Upper lobe of left lung (tissue), 6 donors: ENCODE measurements at regions not wholly inside any gene's neighbourhood (a gene's known extent, or its start where the extent isn't known, plus 50 kb on each side); places are given as distances from the start of the nearest gene placed in this dataset.

Experiments used
- ATAC-seq, 2 donors: fragments of 200-7000 bp; cut with Tn5 transposase; one replicate each; pipeline ENCODE4 v1.9.1; 2022; ENCODE audit warnings: mild to moderate bottlenecking in 2 of 2, moderate library complexity in 2 of 2; ENCODE audit not compliant: low FRiP score in 2 of 2
- DNase-seq, 2 donors: peaks; one replicate each; pipeline ENCODE4 v3.0.0-alpha.2; 2019 to 2020
- H3K27ac ChIP-seq, 4 donors: fragments of 200-600 bp; sonication (generic); one replicate each; pipeline ENCODE4 v1.5.1; 2016 to 2019
- H3K27me3 ChIP-seq, 4 donors: fragments of 200-600 bp; sonication (generic); one replicate each; pipeline ENCODE4 v1.5.1; 2017 to 2019
- H3K36me3 ChIP-seq, 4 donors: fragments of 200-600 bp; sonication (generic); one replicate each; pipeline ENCODE4 v1.5.1; 2016 to 2019
- H3K4me1 ChIP-seq, 4 donors: fragments of 200-600 bp; sonication (generic); one replicate each; pipeline ENCODE4 v1.5.1; 2018 to 2019
- H3K4me3 ChIP-seq, 4 donors: fragments of 200-600 bp; sonication (generic); one replicate each; pipeline ENCODE4 v1.5.1; 2017 to 2019; ENCODE audit warnings: mild to moderate bottlenecking in 2 of 4, moderate library complexity in 1 of 4
- H3K9me3 ChIP-seq, 4 donors: fragments of 200-600 bp; sonication (generic); one replicate each; pipeline ENCODE4 v1.5.1; 2018 to 2019
- CTCF ChIP-seq, 6 experiments: fragments of 450-650 bp in 4 of 6; fragments of 200-600 bp in 2 of 6; sonication (generic) in 2 of 6; IDR thresholded peaks; one replicate each; pipeline ENCODE4 v1.5.1; 2016 to 2019; ENCODE audit warnings: antibody characterized with exemption in 6 of 6
- EP300 ChIP-seq, 4 donors: sonication (generic); formaldehyde crosslinking; IDR thresholded peaks; one replicate each; pipeline ENCODE4 v1.5.1; 2017; ENCODE audit warnings: antibody characterized with exemption in 4 of 4, control low read depth in 2 of 4
- POLR2A ChIP-seq, 4 donors: fragments of 450-650 bp; IDR thresholded peaks; one replicate each; pipeline ENCODE4 v1.5.1; 2016 to 2017; ENCODE audit warnings: antibody characterized with exemption in 4 of 4, mild to moderate bottlenecking in 2 of 4
- POLR2AphosphoS5 ChIP-seq, 2 donors: sonication (generic); formaldehyde crosslinking; IDR thresholded peaks; one replicate each; pipeline ENCODE4 v1.5.1; 2017; ENCODE audit warnings: antibody characterized with exemption in 2 of 2
- WGBS, 2 donors: methylation state at CpG; one replicate each; pipeline ENCODE4 v1.1.5; 2017 to 2018; 5-methylcytosine and 5-hydroxymethylcytosine counted together
- donor health status: DM: no; HTN: no; CAD: no; lungs with moderate emphysema.
- donor health status: DM: no; HTN: yes; CAD: no; lungs with severe emphysema.

GRCh38 chr9:87181670-87182069, 234.4 kb upstream of the GAS1 start:
- no peak for ATAC-seq
- Histone ChIP-seq H3K27ac (no peak overlapping the region), H3K4me1 (no peaks in the 10 kb centered on the region), H3K36me3 (no peaks in the 10 kb centered on the region), H3K4me3 (no peak overlapping the region), H3K9me3 (no peaks in the 10 kb centered on the region), H3K27me3 (no peaks in the 10 kb centered on the region)
- DNase-seq, result no peak
- WGBS, 2 donors, result 50 to 56% methylated on average over 1 of the region's 1 CpG
- TF ChIP-seq POLR2A (IDR thresholded peaks at IDR 0.05), result no peak
- no peak for TF ChIP-seq EP300 (IDR thresholded peaks at IDR 0.05)
- no peak for TF ChIP-seq POLR2AphosphoS5 (IDR thresholded peaks at IDR 0.05)
- TF ChIP-seq CTCF (IDR thresholded peaks at IDR 0.05), result no peak

GRCh38 chr9:87184956-87185642, 237.8 kb upstream of the GAS1 start:
- Histone ChIP-seq H3K27me3 (no peaks in the 10 kb centered on the region), H3K4me1 (no peaks in the 10 kb centered on the region), H3K9me3 (no peaks in the 10 kb centered on the region), H3K4me3 (no peak overlapping the region), H3K36me3 (no peaks in the 10 kb centered on the region), H3K27ac (no peak overlapping the region)
- no peak for TF ChIP-seq POLR2A (IDR thresholded peaks at IDR 0.05)
- TF ChIP-seq CTCF (IDR thresholded peaks at IDR 0.05), result no peak
- TF ChIP-seq POLR2AphosphoS5 (IDR thresholded peaks at IDR 0.05), result no peak
- TF ChIP-seq EP300 (IDR thresholded peaks at IDR 0.05), result no peak
- ATAC-seq (no peak), DNase-seq (no peak)
- WGBS, 2 donors, result 75 to 79% methylated on average over 6 of the region's 6 CpGs

GRCh38 chr9:87187656-87188055, 240.3 kb upstream of the GAS1 start:
- WGBS, 2 donors, result 78 to 85% methylated on average over 4 of the region's 4 CpGs
- no peaks in the 10 kb centered on the region for H3K9me3 ChIP-seq
- no peak for TF ChIP-seq CTCF (IDR thresholded peaks at IDR 0.05)
- TF ChIP-seq EP300 (IDR thresholded peaks at IDR 0.05), result no peak
- no peak for TF ChIP-seq POLR2AphosphoS5 (IDR thresholded peaks at IDR 0.05)
- no peak for TF ChIP-seq POLR2A (IDR thresholded peaks at IDR 0.05)
- DNase-seq (no peak), ATAC-seq (no peak)
- no peaks in the 10 kb centered on the region for H3K4me1 ChIP-seq
- no peaks in the 10 kb centered on the region for H3K27me3 ChIP-seq
- no peak overlapping the region for H3K4me3 ChIP-seq
- H3K27ac ChIP-seq, result no peak overlapping the region
- H3K36me3 ChIP-seq, result no peaks in the 10 kb centered on the region

- ATAC-seq, result no peak
- 78 to 86% methylated on average over 4 of the region's 4 CpGs for WGBS, 2 donors
Measured at GRCh38 chr9:87189006-87189405, 241.7 kb upstream of the GAS1 start.

More at GRCh38 chr9:87189006-87189405, 241.7 kb upstream of the GAS1 start:
- H3K27ac ChIP-seq, result no peak overlapping the region
- no peak overlapping the region for H3K4me3 ChIP-seq
- H3K4me1 ChIP-seq, result peaks cover 0 to 1% (median 0%) of the 10 kb centered on the region in 4 donors
- H3K36me3 ChIP-seq, result no peaks in the 10 kb centered on the region
- no peak for DNase-seq
- TF ChIP-seq CTCF (IDR thresholded peaks at IDR 0.05), result no peak
- no peak for TF ChIP-seq POLR2A (IDR thresholded peaks at IDR 0.05)
- TF ChIP-seq EP300 (IDR thresholded peaks at IDR 0.05), result no peak
- no peak for TF ChIP-seq POLR2AphosphoS5 (IDR thresholded peaks at IDR 0.05)
- H3K27me3 ChIP-seq, result no peaks in the 10 kb centered on the region
- no peaks in the 10 kb centered on the region for H3K9me3 ChIP-seq
